ENCODE measurements at regions not wholly inside any gene's neighbourhood (a gene's known extent, or its start where the extent isn't known, plus 50 kb on each side); places are given as distances from the start of the nearest gene placed in this dataset.

GRCh38 chr18:42623935-42624334 lies 491.6 kb downstream of the RIT2 start:
- intact Hi-C loops (cut with micrococcal nuclease): no loop called here
- POLR2A ChIA-PET: no interaction called here
- 0% methylated on average over 4 of the region's 4 CpGs for WGBS (ENCODE audit: insufficient coverage, low coverage, missing lambda C conversion rate)
- Histone ChIP-seq H3K4me1 (replicated peaks in 1 of 2; ENCODE audit: control insufficient read depth in 2 of 2, insufficient read depth in 2 of 2, low read length in 2 of 2) (no peaks in the 10 kb centered on the region), H3K9me3 (replicated peaks; ENCODE audit: control insufficient read depth, insufficient read depth, low read depth, low read length) (no peaks in the 10 kb centered on the region), H3K9ac (ENCODE audit: insufficient read depth in 1 of 2, low read depth in 2 of 2, low read length in 2 of 2) (no peak overlapping the region), H3K4me3 (no peak overlapping the region), H3K9me1 (ENCODE audit: control insufficient read depth, insufficient read depth, low read length) (no peaks in the 10 kb centered on the region), H3K36me3 (ENCODE audit: control insufficient read depth, insufficient read depth, low read length) (no peaks in the 10 kb centered on the region), H3K27ac (ENCODE audit: extremely low read depth, low read depth, low read length) (no peak overlapping the region), H2AFZ (ENCODE audit: low read depth, low read length) (no peak overlapping the region), H3K79me2 (ENCODE audit: control insufficient read depth, insufficient read depth, low read length) (no peaks in the 10 kb centered on the region), H4K20me1 (replicated peaks; ENCODE audit: control insufficient read depth, insufficient read depth, low read length) (no peaks in the 10 kb centered on the region), H3K4me2 (ENCODE audit: insufficient read depth, low read length) (no peak overlapping the region), H3K27me3 (ENCODE audit: control insufficient read depth in 2 of 2, insufficient read depth in 2 of 2, low read length in 2 of 2) (no peaks in the 10 kb centered on the region)
- TF ChIP-seq, protein P1, sequence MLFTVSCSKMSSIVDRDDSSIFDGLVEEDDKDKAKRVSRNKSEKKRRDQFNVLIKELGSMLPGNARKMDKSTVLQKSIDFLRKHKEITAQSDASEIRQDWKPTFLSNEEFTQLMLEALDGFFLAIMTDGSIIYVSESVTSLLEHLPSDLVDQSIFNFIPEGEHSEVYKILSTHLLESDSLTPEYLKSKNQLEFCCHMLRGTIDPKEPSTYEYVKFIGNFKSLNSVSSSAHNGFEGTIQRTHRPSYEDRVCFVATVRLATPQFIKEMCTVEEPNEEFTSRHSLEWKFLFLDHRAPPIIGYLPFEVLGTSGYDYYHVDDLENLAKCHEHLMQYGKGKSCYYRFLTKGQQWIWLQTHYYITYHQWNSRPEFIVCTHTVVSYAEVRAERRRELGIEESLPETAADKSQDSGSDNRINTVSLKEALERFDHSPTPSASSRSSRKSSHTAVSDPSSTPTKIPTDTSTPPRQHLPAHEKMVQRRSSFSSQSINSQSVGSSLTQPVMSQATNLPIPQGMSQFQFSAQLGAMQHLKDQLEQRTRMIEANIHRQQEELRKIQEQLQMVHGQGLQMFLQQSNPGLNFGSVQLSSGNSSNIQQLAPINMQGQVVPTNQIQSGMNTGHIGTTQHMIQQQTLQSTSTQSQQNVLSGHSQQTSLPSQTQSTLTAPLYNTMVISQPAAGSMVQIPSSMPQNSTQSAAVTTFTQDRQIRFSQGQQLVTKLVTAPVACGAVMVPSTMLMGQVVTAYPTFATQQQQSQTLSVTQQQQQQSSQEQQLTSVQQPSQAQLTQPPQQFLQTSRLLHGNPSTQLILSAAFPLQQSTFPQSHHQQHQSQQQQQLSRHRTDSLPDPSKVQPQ (CRISPR knock-in tag; IDR thresholded peaks at IDR 0.05; ENCODE audit: borderline replicate concordance): no peak
- no peak for TF ChIP-seq NCOA2 (IDR thresholded peaks at IDR 0.05; ENCODE audit: partially characterized antibody in 2 of 2)
- no peak for TF ChIP-seq ID3 (CRISPR knock-in tag; IDR thresholded peaks at IDR 0.05)
- no peak for TF ChIP-seq ID3 (tag; IDR thresholded peaks at IDR 0.05)
- TF ChIP-seq SREBF1 (IDR thresholded peaks at IDR 0.05; ENCODE audit: borderline replicate concordance, low read depth, low read length): no peak
- no peak for TF ChIP-seq ARID3B (CRISPR knock-in tag; IDR thresholded peaks at IDR 0.05; ENCODE audit: borderline replicate concordance)
- no peak for TF ChIP-seq ZBTB17 (CRISPR knock-in tag; IDR thresholded peaks at IDR 0.05)
- TF ChIP-seq SMARCC2 (IDR thresholded peaks at IDR 0.05; ENCODE audit: low read depth): no peak
- TF ChIP-seq STAT5A (IDR thresholded peaks at IDR 0.05; ENCODE audit: borderline replicate concordance, low read length): no peak
- TF ChIP-seq MTF1 (CRISPR knock-in tag; IDR thresholded peaks at IDR 0.05; ENCODE audit: borderline replicate concordance): no peak
- TF ChIP-seq ZNF668 (CRISPR knock-in tag; IDR thresholded peaks at IDR 0.05): no peak
- TF ChIP-seq ZEB2 (IDR thresholded peaks at IDR 0.05): no peak
- no peak for TF ChIP-seq E2F3 (CRISPR knock-in tag; IDR thresholded peaks at IDR 0.05)
- in situ Hi-C loops (cut with MboI): no loop called here
- FAIRE-seq (no peak), DNase-seq (ENCODE audit: extremely low read depth in 1 of 4, low spot score in 3 of 4) (no peak), ATAC-seq (no peak)
- BruUV-seq (replicated peaks): no TSS peak
- CTCF ChIA-PET (ENCODE audit: low intra/inter-chr PET ratio): no interaction called here
